GM18861 (cell line): ENCODE measurements at regions not wholly inside any gene's neighbourhood (a gene's known extent, or its start where the extent isn't known, plus 50 kb on each side); places are given as distances from the start of the nearest gene placed in this dataset.
"Not testable (repeated sequence)": the region's sequence is repeated elsewhere in the genome, so short reads cannot be mapped to it uniquely, and the experiment has no call there.

ENCODE experiments used
- ATAC-seq: cut with Tn5 transposase; IDR thresholded peaks from one replicate; pipeline ENCODE4 v1.9.1; 2021; ENCODE audit not compliant: unreplicated experiment

DNA sequence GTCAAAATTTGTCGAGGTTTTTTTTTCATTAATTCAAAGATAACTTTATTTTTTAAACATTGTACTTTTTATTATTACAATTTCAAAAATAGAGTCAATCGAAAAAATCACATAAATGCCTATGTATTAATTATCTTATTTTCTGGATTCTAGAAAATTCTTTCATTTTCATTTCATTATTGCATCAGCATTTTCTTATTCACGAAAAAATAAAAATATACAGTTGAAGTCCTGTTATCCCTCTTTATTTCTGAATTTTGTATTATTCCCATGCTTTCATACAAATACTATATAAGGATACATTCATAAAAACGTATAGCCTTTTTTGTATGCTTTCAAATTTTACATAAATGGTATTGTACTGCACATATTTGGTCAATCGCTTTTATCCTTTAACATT, 681.0 kb upstream of the USP24 start:
- no peak for ATAC-seq

DNA sequence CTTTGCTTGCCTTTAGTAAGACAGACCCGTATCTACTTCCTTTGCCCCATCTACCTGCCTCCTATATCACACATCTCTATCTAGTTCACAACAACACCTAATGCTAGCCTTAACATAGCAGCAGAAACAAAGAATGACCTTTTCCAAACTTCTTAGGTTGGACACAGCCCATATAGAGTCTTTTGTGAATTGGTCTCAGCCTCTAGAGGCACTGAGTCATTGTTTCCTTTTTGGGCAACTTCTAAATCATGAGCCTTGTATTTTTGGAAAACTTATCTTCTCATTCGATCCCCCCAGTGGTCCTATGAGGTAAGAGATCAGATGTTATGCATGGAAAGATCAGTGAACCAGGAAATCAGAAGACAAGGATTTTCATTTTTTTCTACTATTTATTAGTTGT, 679.4 kb upstream of the USP24 start:
- ATAC-seq, result no peak

DNA sequence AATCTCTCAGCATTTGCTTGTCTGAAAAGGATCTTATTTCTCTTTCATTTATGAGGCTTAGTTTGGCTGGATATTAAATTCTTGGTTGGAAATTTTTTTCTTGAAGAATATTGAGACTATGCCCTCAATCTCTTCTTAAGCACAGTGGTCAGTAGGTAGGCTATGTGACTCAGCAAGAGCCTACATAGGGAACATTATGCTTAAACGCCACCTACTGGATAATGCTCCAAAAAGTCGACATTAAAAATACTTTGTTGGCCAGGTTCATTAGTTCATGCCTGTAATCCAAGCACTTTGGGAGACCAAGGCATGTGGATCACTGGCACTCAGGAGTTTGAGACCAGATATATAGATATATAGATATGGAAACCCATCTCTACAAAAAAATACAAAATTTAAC, 678.0 kb upstream of the USP24 start:
- no peak for ATAC-seq

DNA sequence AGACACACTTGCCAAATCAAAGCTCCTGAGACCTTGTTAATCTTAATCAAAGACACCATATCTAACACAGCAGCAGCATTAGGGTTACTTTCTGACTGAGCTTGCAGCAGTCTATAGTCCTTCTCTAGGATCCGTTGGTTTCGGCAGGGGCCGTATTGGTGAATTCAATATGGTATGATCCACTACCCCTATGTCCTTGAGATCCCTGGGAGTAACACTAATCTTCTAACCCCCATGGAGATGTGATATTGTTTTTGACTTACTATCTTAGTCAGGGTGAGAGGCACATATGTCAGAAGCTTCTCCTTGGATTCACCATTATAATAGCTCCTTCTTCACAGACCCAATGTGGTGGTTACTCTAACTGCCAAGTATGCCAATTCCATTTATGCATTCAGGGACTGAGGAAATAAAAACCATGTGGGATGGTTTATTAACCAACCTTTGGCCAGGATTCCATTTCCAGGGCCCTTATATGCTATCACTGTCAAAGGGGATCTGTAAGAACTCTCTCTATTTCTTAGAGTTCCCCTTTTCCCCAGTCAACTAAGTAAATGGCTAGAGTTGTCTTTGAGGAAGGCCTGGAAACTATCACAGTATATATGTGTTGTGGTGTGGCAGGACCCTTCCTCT, 673.6 kb upstream of the USP24 start:
- no peak for ATAC-seq

DNA sequence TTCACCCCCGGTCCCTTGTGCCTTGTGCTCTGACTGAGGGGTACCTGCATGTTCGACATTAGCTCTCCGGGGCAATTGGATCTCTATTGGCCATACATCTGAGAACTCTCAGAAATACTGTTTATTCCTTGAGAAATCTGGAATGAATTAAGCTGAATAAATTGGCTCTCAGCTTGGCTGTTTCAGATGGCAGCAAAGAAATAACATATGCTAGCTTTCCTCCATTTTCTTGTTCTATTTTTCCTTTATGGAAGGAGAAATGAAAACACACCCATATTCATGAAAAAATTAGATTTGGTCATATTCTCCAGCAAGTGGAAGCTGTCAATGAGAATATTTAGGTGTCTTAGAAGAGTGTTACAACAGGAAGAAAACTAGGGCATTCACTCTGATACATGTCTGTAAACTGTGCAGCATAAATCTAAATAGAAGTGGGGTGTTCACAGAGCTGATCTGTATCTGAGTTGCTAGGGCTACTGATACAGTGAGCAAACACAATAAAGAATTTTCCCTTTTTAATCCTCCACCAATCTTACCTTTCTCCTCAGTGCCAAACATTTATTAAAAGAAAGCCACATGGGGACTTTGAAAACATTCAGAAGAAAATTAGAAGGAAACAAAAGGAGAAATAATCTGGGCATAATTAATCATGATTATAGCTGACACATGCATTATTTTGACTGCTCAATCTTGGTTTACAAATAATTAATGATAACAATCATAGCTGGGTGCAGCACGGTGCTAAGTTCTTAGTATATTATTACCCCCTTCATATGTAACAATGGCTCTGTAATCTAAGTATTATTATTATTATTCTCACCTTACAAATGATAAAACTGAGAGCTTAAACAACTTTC, 671.9 kb upstream of the USP24 start:
- ATAC-seq, result no peak

DNA sequence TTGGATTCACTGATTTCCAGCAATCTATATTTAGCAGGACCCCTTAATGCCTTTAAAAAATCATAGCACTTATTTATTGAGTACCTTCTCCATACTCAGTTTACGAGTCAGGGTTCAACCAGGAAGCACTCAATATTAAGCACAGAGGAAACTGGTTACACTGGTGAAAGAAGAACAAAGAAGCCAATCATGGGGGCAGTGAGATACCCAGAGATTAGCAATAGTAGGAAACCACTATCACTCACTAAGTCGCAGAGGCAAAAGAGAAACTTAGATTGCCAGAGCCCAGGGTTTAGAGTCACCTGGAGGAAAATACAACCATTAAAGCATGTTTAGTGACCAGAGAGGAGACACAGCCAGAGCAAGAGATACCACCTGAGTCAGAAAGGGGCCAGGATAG, 670.5 kb upstream of the USP24 start:
- no peak for ATAC-seq

DNA sequence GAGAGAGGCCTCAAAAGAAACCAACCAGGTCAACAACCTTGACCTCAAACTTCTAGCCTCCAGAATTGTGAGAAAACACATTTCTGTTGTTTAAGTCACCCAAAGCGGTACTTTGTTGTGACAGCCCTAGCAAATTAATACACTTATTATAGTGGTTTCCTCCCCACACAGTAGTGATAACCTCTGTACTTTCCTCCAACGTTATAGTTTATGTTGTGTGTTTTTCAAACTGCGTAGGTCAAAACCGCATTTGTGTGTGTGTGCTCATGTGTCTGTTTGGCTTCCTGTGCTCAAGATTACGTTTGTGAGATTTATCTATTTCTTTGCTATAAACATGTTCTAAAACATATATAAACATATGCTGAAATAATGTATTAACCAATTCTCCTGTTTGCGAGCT, 667.8 kb upstream of the USP24 start:
- no peak for ATAC-seq

DNA sequence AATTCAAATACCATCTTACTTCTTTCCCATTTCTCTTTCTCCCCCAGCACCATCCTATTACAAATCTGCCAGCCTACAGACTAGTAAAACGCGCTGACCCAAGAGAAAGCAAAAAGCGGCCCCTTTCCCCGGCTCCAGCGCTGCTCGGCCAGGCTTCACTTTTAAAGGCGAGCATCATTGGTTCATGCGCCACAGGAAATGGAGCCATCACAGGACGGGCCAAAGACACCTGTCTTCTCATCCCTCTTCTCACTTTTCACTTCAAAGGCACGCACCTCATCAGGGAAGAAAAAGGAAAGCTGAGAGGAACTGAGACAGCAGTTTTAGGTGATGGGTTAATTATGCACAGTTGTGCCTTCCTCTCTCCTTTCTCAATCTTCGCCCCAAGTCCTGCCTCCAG, 664.2 kb upstream of the USP24 start:
- ATAC-seq, result no peak

DNA sequence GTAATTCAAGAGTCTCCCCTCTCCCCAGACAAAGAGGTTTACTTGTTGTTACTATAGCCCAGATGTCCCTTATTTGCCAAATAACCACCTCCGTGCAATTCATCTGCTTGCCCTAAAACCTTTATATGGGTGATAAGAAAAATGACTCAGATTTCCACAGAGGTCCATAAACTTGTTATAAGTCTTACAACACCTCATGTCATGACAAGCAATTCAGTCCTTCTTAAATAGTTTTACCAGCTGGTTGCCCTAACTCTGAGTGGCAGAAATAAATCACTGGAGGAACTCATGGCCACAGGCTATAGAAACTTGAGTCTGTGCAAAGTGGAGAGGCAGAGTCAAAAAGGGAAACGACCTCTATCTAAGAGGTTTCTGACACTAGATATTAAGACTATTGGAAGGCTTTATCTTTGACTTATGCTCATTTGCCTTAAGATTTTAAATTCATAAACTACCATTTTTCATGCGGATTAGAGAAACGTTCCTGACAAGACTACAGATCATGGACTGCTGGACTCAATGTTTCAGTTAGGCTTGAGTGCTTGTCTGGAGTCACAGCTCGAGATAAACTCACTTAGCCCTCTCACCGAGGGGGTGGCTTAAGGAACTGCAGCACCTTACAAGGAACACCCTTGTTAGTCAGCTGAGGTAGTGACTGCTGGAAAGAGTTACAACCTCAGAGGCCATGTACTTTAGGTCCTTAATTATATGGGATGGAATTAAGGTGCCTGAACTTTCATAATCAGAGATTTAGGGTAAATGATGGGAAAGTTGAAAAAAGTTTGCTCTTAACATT, 662.5 kb upstream of the USP24 start:
- ATAC-seq, result no peak

DNA sequence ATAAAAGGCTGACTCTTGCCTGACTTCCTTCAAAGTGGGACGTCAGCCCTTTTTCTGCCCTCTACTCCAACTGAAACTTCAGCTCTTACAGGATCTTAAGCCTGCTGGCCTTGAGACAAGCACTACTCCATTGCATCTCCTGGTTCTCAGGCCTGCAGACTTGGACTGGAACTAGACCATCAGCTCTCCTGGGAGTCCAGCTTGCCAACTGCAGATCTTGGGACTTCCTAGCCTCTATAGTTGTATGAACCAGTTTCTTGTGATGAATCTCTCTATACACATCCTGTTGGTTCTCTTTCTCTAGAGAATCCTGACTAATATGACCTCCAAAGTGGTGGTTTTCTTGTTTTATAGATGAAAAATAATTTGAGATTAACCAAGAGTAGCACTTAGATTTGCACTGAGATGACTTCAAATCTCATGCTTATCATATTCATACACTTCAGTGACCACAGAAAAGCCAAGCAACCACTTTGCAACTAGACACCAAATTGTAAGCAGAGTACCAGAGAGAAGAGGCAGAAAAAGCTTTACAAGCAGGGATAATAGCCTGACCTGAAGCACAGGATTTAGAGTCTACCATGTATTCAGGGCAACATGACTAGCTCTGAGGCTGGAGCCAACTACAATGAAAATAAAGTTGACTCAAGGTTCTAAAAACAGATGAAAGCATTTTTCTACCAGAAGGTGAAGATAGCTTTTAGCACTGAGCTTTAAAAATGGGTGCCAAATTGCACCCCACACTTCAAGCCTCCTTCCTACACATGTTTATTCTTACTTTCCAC, 661.3 kb upstream of the USP24 start:
- ATAC-seq, result no peak

DNA sequence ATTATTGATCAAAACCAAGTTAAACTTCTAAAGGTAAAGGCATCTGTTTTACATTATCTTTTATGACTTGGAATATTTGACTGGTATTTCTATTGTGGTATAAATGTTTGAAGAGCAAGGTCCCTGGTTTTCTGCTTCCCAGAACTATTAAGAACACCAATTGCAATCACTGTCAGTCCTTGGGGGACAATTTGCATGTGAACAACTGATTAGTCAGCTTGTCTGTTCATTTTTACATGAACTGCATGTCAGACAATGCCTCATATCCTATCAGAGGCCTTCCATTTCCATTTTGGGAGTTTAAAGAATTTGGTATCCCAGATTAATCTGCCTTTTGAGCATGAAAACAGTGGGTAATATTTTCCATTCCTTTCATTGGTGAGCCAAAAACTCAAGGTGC, 654.9 kb upstream of the USP24 start:
- no peak for ATAC-seq

DNA sequence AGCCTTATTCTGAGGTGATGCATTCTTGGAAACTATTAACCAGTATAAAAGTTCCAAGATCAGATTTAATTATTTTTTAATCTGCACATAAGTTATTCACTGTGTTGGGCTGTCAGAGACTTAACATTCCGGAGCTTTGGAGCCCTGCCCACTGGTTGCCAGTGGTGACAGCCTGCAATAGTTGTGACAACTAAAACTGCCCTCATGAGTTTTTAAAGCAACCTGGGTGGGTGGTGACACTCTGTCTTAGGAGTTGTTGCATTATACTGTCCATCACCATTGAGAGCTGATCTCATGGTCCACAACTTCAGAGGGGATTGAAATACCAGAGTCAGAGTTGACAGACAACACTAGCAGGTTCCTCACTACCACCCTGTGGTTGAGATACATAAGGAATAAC, 653.9 kb upstream of the USP24 start:
- no peak for ATAC-seq

DNA sequence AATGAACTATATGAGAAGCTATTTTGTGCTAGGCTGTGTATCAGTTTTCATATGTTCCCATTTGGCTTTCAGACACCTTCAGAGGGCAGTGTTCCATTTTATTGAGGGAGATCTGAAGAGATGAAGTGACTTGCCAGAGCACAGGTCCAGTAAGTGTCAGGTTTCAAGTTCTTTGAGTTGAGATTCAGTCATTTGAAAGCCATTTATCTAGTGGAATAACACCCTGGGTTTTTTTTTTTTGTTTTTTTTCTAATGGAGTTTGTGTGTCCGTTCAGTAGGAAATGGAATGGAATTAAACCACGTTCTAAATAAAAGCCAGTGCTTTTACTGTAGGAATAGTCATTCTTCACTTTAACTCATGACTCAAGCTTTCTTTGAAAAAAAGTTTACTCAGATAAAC, 652.9 kb upstream of the USP24 start:
- ATAC-seq, result no peak

DNA sequence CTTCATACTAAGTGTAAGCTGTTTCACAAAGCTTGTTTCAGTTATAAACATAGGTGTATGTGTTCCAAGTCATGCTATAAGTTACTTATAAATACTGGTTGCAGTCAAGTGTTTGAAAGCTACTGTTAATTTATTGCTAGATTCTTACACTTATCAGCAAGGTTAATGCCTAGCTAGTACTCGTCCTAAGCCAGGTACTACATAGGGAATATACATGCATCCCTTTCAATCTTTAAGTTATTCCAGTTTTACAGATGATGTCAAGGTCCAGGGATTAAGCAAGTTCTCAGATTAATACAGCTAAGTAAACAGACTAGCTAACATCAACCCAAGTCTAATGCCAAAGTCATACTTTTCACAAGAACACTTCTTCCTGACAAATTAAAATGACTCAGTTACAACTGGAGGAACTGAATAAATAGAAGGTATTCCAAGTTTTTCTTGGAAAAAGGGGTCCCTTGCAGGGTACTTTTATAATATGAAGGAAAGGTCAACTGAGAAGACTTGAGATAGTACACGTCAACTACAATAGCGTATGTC, 652.2 kb upstream of the USP24 start:
- ATAC-seq, result no peak

DNA sequence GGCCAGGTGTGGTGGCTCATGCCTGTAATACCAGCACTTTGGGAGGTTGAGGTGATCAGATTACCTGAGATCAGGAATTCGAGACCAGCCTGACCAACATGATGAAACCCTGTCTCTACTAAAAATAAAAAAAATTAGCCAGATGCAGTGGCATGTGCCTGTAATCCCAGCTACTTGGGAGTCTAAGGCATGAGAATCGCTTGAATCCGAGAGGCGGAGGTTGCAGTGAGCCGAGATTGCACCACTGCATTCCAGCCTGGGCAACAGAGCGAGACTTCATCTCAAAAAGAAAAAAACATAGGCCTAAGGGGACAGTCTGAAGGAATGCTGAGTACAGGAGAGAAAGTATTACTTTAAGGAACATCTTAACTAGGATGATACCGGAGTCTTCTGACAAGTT, 650.6 kb upstream of the USP24 start:
- not testable (repeated sequence) for ATAC-seq

DNA sequence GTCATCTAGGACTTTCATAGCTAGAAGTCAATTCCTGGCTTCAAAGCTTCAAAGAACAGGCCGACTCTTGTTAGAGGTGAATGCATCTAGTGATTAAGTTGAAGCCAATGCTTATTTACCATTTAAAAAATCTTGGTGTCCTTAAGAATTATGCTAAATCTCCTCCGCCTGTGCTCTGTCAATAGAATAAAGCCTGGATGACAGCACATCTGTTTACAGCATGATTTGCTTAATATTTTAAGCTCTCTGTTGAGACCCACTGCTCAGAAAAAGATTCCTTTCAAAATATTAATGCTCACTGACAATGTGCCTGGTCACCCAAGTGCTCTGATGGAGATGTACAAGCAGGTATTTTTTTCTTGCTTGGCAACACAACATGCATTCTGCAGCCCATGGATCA, 649.1 kb upstream of the USP24 start:
- ATAC-seq, result no peak

DNA sequence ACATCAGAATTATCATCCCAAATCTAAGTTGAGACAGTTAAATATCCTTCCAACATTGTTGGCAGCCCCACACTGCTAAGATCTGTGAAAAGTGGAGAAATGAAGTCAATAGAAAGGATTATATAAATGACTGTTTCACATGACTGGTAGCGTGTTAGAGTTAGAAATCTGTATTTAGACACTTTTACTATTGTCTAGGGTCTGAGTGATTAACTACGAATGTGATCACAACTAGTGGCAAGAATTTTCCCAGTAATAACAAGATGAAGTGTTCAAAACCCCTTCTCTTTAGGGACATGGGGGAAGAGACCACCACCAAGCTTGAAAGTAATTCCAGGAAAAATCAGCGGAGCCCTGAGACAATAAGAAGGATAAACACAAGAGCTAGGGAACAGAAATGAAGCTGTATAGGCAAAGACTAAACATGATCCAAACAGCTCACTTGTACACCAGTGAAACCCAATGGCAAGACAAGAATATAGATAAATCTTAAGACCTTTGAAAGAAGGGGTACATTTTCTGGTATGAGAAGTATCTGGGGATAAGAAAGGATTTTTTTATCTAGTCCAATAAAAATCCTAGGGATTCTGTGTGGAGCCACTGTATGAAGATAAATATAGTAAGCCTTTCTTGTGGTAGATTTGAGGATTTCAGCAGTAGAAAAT, 646.6 kb upstream of the USP24 start:
- no peak for ATAC-seq

DNA sequence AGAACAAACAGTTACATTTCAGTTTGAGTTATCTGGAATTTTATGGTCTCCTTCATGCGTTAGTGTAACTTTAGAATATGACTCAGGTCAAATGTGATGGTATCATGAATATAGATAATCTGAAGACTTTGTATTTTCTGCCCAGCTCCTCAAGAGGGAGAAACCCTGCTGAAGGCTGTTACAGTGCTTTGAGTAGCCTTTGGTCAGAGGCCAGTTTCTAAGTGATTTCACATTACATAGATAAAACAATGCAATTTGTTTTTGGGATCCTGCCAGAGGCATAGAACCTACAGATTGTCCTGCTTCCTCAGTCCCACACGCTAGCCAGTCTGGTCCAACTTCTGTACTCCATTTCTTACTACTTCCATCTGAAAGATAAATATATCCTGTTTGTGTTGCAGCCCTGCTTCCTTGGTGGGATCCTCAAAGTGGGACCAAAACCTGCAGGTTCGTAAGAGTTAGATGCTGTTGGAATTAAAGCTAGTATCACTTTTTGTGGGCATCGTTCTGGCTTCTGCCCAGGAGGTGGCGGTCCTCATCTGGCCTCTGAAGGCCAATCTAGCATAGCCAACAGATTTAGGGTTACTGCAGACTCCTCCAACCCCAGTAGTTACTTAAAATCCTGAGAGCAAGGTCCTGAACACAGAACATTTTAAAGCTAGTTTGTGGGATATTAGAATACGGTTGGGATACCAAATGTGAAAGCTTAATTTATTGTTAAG, 645.8 kb upstream of the USP24 start:
- ATAC-seq, result no peak

DNA sequence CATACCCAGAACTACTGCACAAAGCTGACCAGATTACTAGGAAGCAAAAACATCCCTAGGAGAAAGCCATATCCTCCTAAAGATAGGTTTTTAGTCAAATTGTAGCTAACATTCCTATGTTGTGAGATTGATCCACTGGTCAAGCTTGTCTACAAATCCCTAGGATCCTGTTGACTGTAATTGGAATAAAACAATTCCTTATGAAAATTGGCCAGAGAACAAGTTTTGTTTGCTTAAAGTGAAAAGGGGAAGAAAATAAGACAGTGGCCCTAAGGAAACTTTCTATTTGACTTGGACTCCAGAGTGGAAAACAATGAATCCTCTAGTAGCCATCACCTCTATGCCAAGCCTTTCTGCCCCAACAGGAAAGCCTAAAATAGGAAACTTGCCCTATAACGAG, 645.2 kb upstream of the USP24 start:
- no peak for ATAC-seq

DNA sequence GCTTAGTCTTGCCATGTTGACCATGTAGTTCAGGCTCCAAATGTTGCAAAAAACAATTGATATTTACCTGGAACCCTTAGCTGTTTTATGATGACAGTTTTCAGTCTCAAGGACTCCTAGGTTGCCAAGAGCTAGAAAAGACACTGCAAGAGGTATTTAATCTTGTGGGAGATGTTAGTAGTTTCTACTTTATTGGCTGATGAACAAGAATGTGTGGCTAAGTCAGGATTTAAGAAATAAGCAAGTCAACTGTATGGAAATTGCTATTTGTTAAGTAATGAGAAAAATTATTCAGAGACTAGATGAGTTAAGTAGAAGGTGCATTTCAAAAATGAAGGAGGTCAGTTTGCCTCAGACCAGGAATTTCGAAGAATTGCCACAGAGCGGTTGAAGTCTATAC, 639.7 kb upstream of the USP24 start:
- no peak for ATAC-seq
